ENCODE measurements at regions not wholly inside any gene's neighbourhood (a gene's known extent, or its start where the extent isn't known, plus 50 kb on each side); places are given as distances from the start of the nearest gene placed in this dataset.
A peak's percentile ranks its signal among the peaks of the same experiment; 100 is the strongest.
"Not testable (repeated sequence)": the region's sequence is repeated elsewhere in the genome, so short reads cannot be mapped to it uniquely, and the experiment has no call there.

GRCh38 chr11:119586181-119586580, 142.8 kb downstream of the NECTIN1 start:
- no peak for DNase-seq

- DNase-seq, result no peak
Observed at GRCh38 chr11:119585043-119585781, 143.8 kb downstream of the NECTIN1 start.

GRCh38 chr11:119584193-119585042, 144.6 kb downstream of the NECTIN1 start:
- peak; percentile 62 for DNase-seq

- DNase-seq, result no peak
Observed at GRCh38 chr11:119583585-119583984, 145.4 kb downstream of the NECTIN1 start.

GRCh38 chr11:119581396-119581795, 147.6 kb downstream of the NECTIN1 start:
- DNase-seq, result not testable (repeated sequence)

GRCh38 chr11:119580751-119581150, 148.2 kb downstream of the NECTIN1 start:
- DNase-seq, result no peak

- no peak for DNase-seq
Observed at GRCh38 chr11:119580081-119580480, 148.9 kb downstream of the NECTIN1 start.

GRCh38 chr11:119578521-119579191, 150.3 kb downstream of the NECTIN1 start:
- no peak for DNase-seq

GRCh38 chr11:119573858-119574257, 150.9 kb upstream of the THY1 start:
- DNase-seq, result no peak

- no peak for DNase-seq
Observed at GRCh38 chr11:119572481-119573424, 149.8 kb upstream of the THY1 start.

GRCh38 chr11:119571311-119571710, 148.3 kb upstream of the THY1 start:
- no peak for DNase-seq

- peak; percentile 26 for DNase-seq
Observed at GRCh38 chr11:119567688-119568582, 145.0 kb upstream of the THY1 start.

GRCh38 chr11:119566319-119566718, 143.3 kb upstream of the THY1 start:
- DNase-seq, result no peak

GRCh38 chr11:119565693-119566092, 142.7 kb upstream of the THY1 start:
- DNase-seq, result not testable (repeated sequence)

- no peak for DNase-seq
Observed at GRCh38 chr11:119560961-119561360, 138.0 kb upstream of the THY1 start.

GRCh38 chr11:119560291-119560690, 137.3 kb upstream of the THY1 start:
- DNase-seq, result no peak

GRCh38 chr11:119552106-119552485, 129.1 kb upstream of the THY1 start:
- DNase-seq, result no peak

GRCh38 chr11:119551420-119552105, 128.6 kb upstream of the THY1 start:
- no peak for DNase-seq

- no peak for DNase-seq
Observed at GRCh38 chr11:119550053-119550752, 127.2 kb upstream of the THY1 start.

- DNase-seq, result no peak
Observed at GRCh38 chr11:119547511-119547910, 124.5 kb upstream of the THY1 start.

Data from occipital lobe (tissue), 1 donor.